Inferior parietal cortex (tissue), 1 donor: ENCODE measurements at regions not wholly inside any gene's neighbourhood (a gene's known extent, or its start where the extent isn't known, plus 50 kb on each side); places are given as distances from the start of the nearest gene placed in this dataset.

Experiments
- DNase-seq: peaks from one replicate; pipeline ENCODE4 v3.0.0-alpha.2; 2016; ENCODE audit errors: extremely low spot score

GRCh38 chr2:76320716-76321115 is 610.0 kb upstream of the GCFC2 start:
- no peak for DNase-seq

GRCh38 chr2:76318848-76319360 is 608.2 kb upstream of the GCFC2 start:
- DNase-seq, result no peak

DNA sequence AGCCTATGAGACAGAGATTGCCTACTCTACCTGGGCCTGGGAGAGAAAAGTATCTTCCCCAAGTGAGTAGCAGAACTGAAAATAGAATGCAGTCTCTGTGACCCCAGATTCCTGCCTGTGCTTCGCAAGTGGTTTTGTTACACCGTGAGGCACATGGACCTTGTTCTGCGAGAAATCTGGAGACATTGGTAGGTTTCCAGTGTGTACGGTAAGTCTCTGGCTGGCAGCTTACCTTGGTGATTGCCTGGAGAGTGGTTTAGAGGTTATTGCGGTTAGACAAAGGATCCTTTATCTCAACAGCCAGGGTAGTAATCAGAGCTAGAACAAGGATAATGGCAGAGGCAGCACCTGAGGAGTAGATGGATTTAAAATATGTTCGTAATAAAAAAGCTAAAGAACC is 606.0 kb upstream of the GCFC2 start:
- no peak for DNase-seq

- DNase-seq, result no peak
Measured at GRCh38 chr2:76314271-76315020, 603.7 kb upstream of the GCFC2 start.

DNA sequence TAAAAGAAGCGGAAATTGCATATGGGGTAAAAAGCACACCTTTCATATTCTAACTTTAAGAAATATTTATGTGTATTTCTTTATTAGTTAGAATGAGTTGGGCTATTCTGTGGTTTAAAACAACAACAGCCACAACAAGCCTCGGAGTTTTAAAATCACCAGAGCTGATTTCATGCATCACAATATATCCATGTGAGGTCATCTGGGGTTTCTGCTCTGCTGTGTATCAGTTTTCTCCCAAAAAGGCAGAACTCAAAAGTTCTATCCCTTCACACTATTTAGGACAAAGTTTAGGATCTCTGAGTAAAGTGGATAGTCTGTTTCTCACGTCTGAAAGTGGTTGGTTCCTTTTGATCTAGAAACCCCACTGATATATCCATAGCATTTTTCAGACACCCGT is 601.5 kb upstream of the GCFC2 start:
- DNase-seq, result no peak

GRCh38 chr2:76311728-76312127 is 601.0 kb upstream of the GCFC2 start:
- DNase-seq, result no peak

DNA sequence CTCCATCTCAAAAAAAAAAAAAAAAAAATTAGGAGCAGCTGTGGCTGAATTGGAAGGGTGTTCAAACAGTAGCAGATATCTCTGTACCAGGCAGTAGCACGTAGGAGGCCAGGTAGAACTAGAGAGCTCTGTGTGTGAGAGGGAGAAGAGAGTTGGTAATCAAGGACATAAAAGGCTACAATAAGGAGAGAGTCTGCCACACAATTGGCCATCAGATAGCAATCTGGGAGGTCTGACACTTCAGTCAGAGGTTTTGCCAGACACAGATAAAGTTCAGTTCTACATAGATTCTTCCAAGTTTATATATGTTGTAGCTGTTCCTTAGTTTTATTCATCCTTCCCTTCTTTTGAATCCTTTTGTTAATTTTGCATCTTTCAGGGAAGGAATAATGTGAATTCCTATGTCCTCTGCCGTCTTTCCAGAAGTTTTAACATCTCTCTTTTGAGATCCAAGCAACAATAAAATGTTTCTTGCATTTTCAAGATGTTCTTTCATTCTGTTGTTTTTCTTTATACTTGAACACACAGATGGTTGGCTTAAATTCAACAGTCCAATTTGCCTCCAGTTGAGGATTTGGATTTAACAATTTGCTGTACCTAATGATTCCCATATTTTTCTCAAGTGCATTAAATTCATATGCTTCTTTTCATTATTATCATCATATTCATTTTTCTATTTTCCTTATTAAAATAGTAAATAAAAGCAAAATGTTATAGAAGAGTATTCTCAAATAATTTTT is 600.3 kb upstream of the GCFC2 start:
- no peak for DNase-seq

DNA sequence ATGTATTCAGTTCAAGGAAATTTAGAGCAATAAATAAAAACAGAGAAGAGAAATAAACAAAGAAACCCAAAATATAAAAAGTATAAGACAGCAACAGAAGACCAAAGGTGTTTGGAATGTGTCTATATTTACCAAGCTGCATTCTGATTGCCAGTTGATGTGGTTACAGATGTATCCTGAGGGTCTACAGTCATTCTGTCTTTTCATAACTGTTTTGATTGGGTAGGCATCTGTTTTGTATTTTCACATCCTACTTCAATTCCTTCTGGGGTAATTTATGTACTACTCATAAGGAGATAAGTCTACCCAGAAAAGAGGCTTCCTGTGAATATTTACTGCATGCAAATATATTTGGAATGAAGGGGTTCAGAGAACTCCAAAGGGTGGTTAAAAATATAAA is 596.8 kb upstream of the GCFC2 start:
- DNase-seq, result no peak

DNA sequence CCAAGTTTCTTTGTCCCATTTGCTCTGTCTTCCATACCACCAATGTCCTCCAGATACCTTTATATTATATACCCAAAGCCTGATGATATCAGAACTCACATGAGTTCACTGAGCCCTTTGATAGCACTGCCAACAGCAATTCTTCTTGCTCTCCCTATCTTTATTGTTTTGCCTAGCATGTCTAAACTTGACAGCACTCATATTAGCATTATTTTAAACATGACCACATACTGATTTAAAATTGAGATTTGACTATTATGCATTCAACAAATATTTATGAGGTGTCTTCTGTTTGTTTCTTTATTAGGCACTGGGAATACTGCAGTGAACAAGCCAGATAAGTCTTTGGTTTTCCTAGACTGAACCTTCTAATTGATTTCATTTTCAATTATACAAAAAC is 587.3 kb upstream of the GCFC2 start:
- DNase-seq, result no peak

- no peak for DNase-seq
Measured at GRCh38 chr2:76296438-76296837, 585.7 kb upstream of the GCFC2 start.

DNA sequence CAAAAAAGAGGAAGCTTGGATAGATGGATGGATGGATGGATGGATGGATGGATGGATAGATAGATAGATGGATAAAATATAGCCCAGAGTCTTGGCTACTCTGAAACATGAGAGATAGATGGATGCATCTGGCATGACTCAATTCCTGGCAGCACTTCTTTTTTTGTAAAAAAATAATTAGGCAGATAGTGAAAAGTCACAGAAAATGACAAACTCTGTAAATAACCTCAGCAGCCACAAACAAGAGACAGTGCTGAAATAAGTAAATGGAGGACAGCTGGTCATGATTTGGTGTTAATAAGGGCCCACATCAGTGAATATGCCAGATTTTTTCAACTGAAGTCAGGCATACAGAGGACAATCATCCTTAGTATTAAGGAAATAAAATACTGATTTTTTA is 585.0 kb upstream of the GCFC2 start:
- DNase-seq, result no peak

- DNase-seq, result no peak
Measured at GRCh38 chr2:76288598-76288997, 577.9 kb upstream of the GCFC2 start.

GRCh38 chr2:76288146-76288545 is 577.4 kb upstream of the GCFC2 start:
- DNase-seq, result no peak

- DNase-seq, result no peak
Measured at GRCh38 chr2:76283350-76283749, 572.6 kb upstream of the GCFC2 start.

- no peak for DNase-seq
Measured at GRCh38 chr2:76281156-76281841, 570.6 kb upstream of the GCFC2 start.

DNA sequence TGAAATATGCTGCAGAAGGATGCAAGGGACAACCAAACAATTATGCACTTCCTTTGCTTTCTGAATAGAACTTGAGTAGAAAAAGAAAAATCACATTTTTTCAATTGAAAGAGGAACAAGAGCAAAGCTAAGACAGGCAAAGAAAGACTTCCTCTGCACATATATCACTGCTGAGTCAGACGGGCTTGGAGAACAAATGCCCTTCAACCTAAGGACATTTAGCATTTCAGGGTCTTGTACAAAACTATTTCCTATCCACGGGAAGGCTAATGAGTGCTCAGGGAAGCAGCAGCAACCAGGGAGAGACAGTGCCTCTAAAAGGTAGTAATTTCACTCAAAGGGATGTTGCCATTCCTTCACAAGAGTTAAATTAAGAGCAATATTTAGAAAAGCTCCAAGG is 570.0 kb upstream of the GCFC2 start:
- no peak for DNase-seq

DNA sequence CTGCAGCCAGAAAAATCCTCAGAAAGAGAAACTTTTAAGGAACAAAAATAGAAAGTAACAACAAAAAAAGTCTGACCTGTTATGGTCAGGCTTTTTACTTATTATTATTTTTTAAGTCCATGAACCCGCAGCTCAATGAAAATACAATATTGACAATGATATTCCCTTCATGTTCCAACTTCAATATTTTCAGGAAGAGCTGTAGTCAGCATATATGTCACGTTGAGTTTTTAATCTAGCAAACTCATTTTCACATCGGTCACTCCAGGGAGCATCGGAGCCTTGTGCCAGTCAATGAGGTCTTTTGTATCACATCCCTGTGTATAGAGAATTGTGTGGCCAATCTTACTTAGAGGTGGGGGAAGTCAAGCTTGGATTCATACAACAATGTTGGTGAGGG is 568.4 kb upstream of the GCFC2 start:
- no peak for DNase-seq

GRCh38 chr2:76275788-76276187 is 565.1 kb upstream of the GCFC2 start:
- no peak for DNase-seq

GRCh38 chr2:76274676-76275075 is 564.0 kb upstream of the GCFC2 start:
- no peak for DNase-seq

GRCh38 chr2:76274160-76274559 is 563.4 kb upstream of the GCFC2 start:
- DNase-seq, result no peak

- DNase-seq, result no peak
Measured at GRCh38 chr2:76270096-76270710, 559.5 kb upstream of the GCFC2 start.
